Activated CD4-positive, CD25-positive, alpha-beta regulatory T cell treated with anti-CD3 and anti-CD28 coated beads, Interleukin-2, amount 50 U/mL, for 24 hours (primary cell): ENCODE measurements at regions not wholly inside any gene's neighbourhood (a gene's known extent, or its start where the extent isn't known, plus 50 kb on each side); places are given as distances from the start of the nearest gene placed in this dataset.

Experiments used
- ATAC-seq, 2 donors: fragments of 150-1000 bp; cut with Tn5 transposase; one replicate each; pipeline ENCODE4 v1.10.0; 2021; ENCODE audit warnings: mild to moderate bottlenecking in 1 of 2, moderate library complexity in 1 of 2

GRCh38 chr12:47306130-47306529, 226.4 kb upstream of the AMIGO2 start:
- ATAC-seq, result no peak

- ATAC-seq, result no peak
These were observed 225.7 kb upstream of the AMIGO2 start for GRCh38 chr12:47305464-47305863.

GRCh38 chr12:47303995-47304560, 224.3 kb upstream of the AMIGO2 start:
- ATAC-seq, result no peak

- ATAC-seq, result no peak
These were observed 223.4 kb upstream of the AMIGO2 start for GRCh38 chr12:47303207-47303606.

GRCh38 chr12:47302111-47302671, 222.4 kb upstream of the AMIGO2 start:
- peak; percentile 90 for ATAC-seq

GRCh38 chr12:47299586-47299985, 219.8 kb upstream of the AMIGO2 start:
- ATAC-seq, result no peak

- no peak for ATAC-seq
These were observed 218.2 kb upstream of the AMIGO2 start for GRCh38 chr12:47297993-47298392.

- ATAC-seq, result no peak
These were observed 217.1 kb upstream of the AMIGO2 start for GRCh38 chr12:47296828-47297227.

- ATAC-seq, result no peak
These were observed 213.6 kb upstream of the AMIGO2 start for GRCh38 chr12:47293406-47293805.

- no peak for ATAC-seq
These were observed 206.9 kb upstream of the AMIGO2 start for GRCh38 chr12:47286676-47287075.
